HFF-Myc (cell line): ENCODE measurements at regions not wholly inside any gene's neighbourhood (a gene's known extent, or its start where the extent isn't known, plus 50 kb on each side); places are given as distances from the start of the nearest gene placed in this dataset.

Experiments
- DNase-seq: peaks from one replicate; pipeline ENCODE4 v3.0.0-alpha.2; 2011; ENCODE audit warnings: low read depth; ENCODE audit errors: extremely low read depth
- H3K4me3 ChIP-seq: replicated peaks from 2 replicates; pipeline ENCODE4 v1.5.1; 2011; ENCODE audit warnings: low read depth, mild to moderate bottlenecking, control low read depth, low read length
- CTCF ChIP-seq: IDR thresholded peaks from 2 replicates; pipeline ENCODE4 v1.5.1; 2012; ENCODE audit warnings: mild to moderate bottlenecking, low read depth, low read length, control low read depth; ENCODE audit errors: missing control alignments

GRCh38 chr11:128206461-128206860, 380.9 kb downstream of the ETS1 start:
- DNase-seq = no peak
- H3K4me3 ChIP-seq = no peak overlapping the region
- TF ChIP-seq CTCF = no peak

DNA sequence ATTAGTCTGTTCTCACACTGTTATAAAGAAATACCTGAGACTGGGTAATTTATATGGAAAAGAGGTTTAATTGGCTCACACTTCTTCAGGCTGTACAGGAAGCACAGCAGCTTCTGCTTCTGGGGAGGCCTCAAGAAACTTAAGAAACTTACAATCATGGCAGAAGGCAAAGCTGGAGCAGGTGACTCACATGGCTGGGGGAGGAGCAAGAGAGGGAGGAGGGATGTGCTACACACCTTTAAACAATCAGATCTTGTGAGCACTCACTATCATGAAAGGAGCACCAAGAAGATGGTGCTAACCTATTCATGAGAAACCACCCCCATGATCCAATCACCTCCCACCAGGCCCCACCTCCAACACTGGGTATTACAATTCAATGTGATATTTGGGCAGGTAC, 381.6 kb downstream of the ETS1 start:
- no peak for TF ChIP-seq CTCF
- DNase-seq = no peak
- H3K4me3 ChIP-seq = no peak overlapping the region

GRCh38 chr11:128204898-128205297, 382.5 kb downstream of the ETS1 start:
- no peak overlapping the region for H3K4me3 ChIP-seq
- TF ChIP-seq CTCF = no peak
- no peak for DNase-seq

DNA sequence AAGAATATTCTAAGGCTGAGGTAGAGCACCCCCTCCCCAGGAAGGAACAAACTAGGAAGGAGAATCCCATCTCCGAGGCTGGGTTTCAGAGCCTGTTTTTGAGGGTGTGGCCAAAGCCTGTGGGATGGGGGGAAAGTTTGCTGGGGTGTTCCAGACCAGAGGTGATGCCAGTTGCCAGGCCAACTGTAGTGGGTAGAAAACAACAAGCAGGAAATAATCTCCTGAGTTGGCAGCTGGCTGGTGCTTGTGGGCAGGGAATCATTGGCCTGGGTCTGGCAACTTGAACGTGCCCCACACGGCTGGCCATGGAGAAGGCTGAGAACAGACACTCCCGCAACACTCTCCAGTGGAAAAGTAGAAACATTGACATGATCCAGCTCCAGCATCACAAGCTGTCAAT, 385.6 kb downstream of the ETS1 start:
- no peak for DNase-seq
- H3K4me3 ChIP-seq = no peak overlapping the region
- TF ChIP-seq CTCF = no peak

GRCh38 chr11:128201009-128201408, 386.3 kb downstream of the ETS1 start:
- no peak overlapping the region for H3K4me3 ChIP-seq
- no peak for TF ChIP-seq CTCF
- DNase-seq = no peak

DNA sequence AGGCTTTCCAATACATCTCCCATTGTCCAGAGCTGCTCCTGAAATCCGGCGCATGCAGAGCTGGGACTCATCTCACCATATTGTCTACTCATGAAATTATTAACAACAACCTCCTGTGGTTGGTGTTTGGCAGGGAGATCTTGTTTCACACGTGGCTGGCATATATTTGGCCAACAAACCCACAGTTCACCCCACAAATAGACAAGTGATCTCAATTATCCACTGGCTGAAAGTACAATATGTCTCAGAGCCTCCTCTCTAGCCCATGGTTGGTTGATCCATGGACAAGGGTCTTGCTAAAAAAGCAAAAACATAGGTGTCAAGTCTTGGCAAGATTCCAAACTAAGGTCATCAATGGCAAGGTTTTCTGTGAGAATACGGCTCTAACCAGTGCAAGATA, 386.9 kb downstream of the ETS1 start:
- DNase-seq = no peak
- H3K4me3 ChIP-seq = no peak overlapping the region
- TF ChIP-seq CTCF = no peak

GRCh38 chr11:128198216-128198772, 389.1 kb downstream of the ETS1 start:
- H3K4me3 ChIP-seq = no peak overlapping the region
- DNase-seq = no peak
- TF ChIP-seq CTCF = no peak
